ENCODE measurements at regions not wholly inside any gene's neighbourhood (a gene's known extent, or its start where the extent isn't known, plus 50 kb on each side); places are given as distances from the start of the nearest gene placed in this dataset.
"Not testable (repeated sequence)": the region's sequence is repeated elsewhere in the genome, so short reads cannot be mapped to it uniquely, and the experiment has no call there.

DNA sequence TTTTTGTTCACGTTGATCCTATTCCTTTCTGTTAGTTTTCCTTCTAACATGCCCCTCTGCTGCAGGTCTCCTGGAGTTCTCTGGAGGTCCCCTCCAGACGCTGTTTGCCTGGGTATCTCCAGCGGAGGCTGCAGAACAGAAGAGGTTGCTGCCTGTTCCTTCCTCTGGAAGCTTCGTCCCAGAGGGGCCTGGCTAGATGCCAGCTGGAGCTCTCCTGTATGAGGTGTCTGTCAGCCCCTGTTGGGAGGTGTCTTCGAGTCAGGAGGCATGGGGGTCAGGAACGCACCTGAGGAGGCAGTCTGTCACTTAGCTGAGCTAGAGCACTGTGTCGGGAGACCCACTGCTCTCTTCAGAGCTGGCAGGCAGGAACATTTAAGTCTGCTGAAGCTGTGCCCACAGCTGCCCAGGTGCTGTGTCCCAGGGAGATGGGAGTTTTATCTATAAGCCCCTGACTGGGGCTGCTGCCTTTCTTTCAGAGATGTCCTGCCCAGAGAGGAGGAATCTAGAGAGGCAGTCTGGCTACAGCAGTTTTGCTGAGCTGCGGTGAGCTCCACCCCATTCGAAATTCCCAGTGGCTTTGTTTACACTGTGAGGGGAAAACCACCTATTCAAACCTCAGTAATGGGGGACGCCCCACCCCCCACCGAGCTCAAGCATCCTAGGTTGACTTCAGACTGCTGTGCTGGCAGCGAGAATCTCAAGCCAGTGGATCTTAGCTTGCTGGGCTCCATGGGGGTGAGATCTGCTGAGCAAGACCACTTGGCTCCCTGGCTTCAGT is 196.2 kb downstream of the EDEM1 start:
- not testable (repeated sequence) for TF ChIP-seq CTCF (IDR thresholded peaks at IDR 0.05; ENCODE audit: extremely low read depth in 1 of 2, insufficient read depth in 1 of 2, low read depth in 1 of 2, low read length in 2 of 2); EZH2 (IDR thresholded peaks at IDR 0.05; ENCODE audit: borderline replicate concordance, low read depth, low read length, severe bottlenecking); POLR2AphosphoS5 (IDR thresholded peaks at IDR 0.05; ENCODE audit: insufficient read depth, low read depth, low read length); POLR2A (IDR thresholded peaks at IDR 0.05; ENCODE audit: low read depth, low read length)

All from endothelial cell of umbilical vein (primary cell).